GDM1 (cell line): ENCODE measurements at regions not wholly inside any gene's neighbourhood (a gene's known extent, or its start where the extent isn't known, plus 50 kb on each side); places are given as distances from the start of the nearest gene placed in this dataset.
A peak's percentile ranks its signal among the peaks of the same experiment; 100 is the strongest.
"Not testable (repeated sequence)": the region's sequence is repeated elsewhere in the genome, so short reads cannot be mapped to it uniquely, and the experiment has no call there.

ENCODE experiments used
- DNase-seq: peaks from one replicate; lab custom pipeline; 2025; lab: John Stamatoyannopoulos, UW

DNA sequence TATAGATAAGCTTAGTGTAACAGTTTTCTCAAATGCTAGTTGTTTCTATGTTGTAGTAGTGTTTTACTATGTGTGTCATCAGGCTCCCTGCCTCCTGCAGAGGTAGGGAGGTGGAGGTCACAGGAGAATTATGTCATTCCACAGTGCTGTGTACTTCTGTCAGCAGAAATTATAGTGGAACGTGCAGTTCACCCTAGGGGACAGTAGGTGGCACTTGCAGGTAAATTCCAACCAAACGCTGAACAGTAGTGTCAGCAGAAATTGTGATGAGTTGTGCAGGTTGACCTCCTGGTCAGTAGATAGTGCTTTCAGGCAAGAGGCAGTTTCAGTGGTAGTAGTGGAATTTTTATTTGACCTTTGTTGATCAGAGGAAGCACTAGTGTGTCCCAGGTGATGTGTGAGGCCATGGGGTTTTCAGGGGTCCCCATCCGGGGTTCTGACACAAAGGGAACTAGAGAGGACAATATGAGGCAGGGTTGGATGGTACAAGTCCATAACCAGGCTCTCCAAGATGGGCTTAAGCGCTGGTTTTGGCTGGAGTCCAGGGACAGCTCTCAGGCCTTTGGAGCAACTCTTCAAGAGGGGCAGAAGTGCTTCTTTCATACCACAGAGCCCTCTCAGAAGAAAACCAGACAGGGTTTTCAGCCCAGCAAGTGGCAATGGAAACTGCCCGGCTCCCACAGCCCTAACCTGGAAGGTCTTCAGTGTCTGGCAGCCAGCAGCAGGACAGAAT lies 402.9 kb downstream of the CYLC2 start:
- peak; percentile 16 for DNase-seq

DNA sequence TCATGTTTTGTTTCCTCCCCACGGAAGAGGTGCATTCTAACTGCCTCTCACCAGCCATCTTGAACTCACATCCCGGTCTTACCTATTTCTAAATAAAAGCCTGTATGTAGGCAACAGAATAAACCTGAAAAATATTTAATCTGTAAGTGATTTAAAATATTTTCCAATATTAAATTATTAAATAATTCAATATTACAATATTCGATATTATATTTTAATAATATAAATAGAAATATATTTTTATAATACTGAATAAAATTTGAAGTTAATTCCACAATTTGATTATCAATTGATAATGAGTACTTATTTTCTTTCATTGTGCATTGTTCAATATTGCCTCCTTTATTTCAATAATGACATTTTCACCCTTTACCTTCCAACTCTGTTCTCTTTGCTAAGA lies 404.4 kb downstream of the CYLC2 start:
- no peak for DNase-seq

DNA sequence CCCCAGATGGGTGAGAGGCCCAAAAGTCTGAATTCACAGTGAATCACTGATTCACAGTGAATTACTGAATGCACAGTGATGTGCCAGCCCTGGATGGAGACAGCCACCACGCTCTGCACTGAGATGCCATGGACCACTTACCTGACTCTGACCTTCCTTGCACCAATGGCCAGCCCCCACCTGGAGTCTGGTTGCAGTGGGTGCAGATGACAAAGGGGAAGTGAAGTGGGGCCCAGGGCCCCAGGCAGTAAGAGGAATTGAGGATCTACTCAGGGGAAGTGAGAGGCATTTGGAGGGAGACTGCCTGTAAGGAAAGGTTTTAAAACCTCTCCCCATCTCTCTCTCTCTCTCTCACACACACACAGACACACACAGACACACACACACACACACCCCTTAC lies 412.1 kb downstream of the CYLC2 start:
- DNase-seq = no peak

DNA sequence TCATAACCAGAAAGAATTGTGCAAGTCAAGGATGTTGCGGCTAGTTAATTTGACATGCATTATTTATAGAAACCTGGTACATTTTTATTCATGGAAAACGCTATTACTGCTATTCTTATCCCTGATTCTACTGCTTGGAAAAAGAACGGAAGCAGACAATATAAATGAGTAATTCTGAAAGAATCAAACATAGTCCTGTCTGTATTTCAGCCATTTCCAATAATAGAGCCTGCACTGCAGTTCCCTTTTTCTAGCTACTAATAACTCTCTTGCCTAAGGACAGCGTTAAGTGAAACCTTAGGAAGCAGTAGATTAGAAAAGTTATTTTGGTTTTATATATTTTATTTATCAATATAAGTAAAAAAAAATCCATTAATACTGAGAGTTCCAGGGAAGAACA lies 414.9 kb downstream of the CYLC2 start:
- DNase-seq = no peak

DNA sequence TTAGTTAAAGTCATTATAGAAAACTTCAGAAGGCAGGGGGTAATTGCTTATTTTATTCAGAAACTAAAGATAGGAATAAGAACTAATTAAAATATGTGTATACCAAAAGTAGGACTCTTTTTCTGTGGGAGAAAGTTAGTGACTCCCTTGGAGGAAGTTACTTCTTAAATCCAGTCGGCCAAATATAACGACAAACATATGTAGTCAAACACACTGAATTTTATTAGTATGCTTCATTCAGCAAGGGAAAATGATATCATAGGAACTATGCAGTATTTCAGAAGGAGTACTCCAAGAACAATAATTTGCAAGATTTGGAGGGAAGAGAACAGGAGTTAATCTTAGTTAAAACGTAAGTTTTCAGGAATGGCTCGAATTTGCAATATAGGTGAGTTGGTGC lies 432.6 kb downstream of the CYLC2 start:
- DNase-seq = no peak

- no peak for DNase-seq
Measured at GRCh38 chr9:103430469-103430868, 435.3 kb downstream of the CYLC2 start.

DNA sequence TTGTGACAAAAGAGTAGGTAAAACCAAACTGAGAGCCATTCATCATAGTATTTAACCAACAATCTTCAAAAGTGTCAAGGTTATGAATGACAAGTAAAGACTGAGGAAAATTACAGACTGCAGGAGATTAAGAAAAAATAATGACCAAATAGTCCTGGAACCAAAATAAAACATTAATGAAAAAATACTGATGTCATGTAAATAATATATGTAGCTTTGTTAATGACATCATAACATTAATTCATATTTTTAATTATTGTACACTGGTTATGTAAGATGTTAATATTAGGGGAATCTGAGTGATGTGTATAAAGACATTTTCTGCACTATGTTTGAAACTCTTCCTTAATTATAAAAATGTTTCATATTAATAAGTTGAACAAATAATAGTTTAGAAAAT lies 436.7 kb downstream of the CYLC2 start:
- DNase-seq = no peak

DNA sequence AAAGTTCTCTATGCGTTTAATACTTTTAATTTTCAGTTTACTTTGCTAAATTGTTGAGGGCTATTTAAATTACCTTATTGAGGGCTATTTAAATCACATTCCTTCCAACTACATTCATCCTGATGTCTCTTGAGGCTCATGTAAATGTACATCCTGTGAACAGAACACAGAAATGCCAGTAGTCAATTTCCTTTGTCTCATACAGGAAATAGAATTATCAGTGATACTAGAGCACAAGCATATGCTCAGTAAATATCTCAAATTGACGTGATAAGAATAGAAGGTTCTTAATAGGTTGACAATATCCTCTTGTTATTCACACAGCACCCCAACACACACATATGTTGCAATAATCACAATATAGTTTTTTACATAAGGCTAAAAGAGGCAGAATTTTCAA lies 449.0 kb downstream of the CYLC2 start:
- no peak for DNase-seq

DNA sequence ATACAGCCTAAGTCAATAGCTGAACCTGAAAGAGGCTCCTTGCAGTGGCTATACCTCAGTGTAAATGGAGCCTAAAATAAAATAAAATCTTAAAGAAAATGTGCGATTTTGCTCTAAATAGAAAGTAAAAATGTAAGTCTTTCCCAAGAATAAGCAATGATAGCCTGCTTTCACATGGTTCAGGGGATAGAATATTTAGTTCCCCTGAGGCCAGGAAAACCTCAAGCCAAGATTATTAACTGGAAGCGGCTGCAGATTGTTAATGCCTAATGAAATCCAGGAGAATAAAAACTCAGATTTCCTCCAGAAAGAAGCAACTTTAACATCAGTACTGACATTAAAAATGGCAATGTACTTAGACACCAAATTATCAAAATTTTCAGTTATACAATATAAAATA lies 463.7 kb downstream of the CYLC2 start:
- no peak for DNase-seq

GRCh38 chr9:103471241-103471640 lies 476.1 kb downstream of the CYLC2 start:
- DNase-seq = no peak

DNA sequence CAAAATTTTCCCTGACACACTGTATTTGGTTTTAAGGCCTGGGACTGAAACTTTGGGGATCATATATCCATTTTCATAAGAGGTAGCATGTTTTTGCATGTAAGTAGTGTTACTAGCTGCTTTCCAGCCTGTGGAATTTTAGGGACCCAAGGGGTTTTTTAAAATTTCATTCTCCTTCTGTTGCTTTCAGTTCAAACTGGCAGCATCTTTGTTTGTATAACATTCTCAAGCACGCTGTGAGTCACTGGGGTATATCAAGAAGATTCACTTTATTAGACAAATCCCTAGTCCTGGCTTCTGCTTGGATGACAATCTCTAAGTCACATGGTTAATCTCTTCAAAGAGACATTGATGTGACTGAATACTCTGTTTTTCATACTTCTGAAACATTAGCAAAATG lies 479.0 kb downstream of the CYLC2 start:
- no peak for DNase-seq

- no peak for DNase-seq
Measured at GRCh38 chr9:103483471-103484096, 488.5 kb downstream of the CYLC2 start.

DNA sequence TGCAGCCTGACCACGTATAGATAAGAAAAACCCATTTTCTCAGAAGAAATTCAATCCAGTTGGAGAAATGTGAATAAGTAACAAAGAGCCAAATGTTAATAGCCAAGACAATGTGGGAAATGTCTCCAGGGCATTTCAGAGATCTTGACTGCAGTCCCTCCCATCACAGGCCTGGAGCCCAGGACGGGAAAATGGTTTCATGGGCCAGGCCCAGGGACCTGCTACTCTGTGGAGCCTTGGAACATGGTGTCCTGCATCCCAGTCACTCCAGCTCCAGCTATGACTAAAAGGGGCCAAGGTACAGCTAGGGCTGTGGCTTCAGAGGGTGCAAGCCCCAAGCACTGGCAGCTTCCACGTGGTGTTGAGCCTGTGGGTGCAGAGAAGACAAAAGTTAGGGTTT lies 490.0 kb downstream of the CYLC2 start:
- no peak for DNase-seq

- no peak for DNase-seq
Measured at GRCh38 chr9:103514767-103515166, 519.6 kb downstream of the CYLC2 start.

DNA sequence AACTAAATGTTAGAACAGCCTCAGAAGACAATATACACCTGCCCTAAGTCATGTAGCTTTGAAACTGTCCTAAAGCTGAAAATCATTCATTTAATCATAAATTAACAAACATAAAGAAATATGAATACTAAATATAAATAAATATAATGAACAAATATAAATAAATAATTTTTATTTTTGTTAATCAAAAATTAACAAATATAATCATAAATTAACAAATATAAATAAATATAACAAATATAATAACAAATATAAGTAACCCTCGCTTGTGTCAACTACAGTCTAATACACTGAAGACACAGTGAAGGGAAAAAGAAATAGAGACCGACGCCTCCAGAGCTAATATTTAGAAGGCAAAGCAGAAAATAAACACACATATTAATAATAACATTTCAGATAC lies 527.3 kb downstream of the CYLC2 start:
- DNase-seq = no peak

GRCh38 chr9:103530934-103531333 lies 535.8 kb downstream of the CYLC2 start:
- DNase-seq = no peak

DNA sequence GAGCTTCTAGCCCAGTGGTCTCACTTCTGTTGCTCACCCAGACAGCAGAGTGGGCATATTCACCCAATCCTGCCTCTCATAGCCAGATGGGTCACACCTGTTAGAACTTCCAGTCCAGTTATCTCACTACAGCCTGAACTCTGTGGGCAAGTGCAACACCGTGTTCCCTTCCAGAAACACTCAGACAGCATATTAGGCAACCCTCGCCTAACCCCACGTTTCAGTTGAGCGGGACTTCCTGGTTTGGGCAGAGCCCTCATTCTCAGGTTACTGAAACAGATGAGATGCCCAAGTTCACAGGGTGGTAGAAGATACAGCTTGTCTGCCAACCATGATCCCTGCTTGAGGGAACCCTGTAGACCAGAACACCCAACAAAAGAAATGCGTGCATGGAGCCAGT lies 538.2 kb downstream of the CYLC2 start:
- DNase-seq = no peak

GRCh38 chr9:103537426-103537825 lies 542.3 kb downstream of the CYLC2 start:
- DNase-seq = no peak

DNA sequence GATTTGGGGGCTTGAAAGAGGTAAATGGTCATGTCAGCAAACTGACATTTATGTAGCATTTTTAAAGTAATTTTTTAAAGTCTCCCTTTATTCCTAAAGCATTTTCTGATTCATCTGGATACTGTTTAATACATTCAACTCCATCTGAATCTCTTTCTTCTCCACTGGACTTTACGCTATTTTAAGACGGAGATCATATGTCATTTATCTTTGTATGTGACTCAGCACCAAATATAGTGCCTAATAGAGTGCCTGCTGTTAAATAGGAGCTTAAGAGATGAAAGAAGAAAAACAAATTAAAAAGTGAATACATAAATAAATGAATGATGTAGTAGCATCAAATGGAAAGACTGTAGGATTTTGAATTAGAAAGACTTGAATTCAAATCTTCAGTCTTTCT lies 548.8 kb upstream of the SMC2 start:
- DNase-seq = no peak

DNA sequence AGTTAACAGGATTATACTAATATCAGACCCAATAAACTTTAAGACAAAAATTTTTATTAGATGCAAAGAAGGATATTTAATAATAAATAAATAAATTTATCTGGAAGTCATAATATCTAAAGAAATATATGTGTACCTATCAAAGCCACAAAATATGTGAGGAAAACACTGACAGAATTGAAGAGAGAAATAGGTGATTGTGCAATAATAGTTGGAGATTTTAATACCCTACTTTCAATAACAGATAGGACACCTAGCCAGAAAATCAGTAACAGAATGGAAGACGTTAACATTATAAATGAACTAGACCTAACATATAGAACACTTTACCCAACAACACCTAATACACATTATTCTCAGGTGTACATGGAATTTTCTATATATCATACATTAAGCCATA lies 541.4 kb upstream of the SMC2 start:
- no peak for DNase-seq

GRCh38 chr9:103574056-103574455 lies 520.1 kb upstream of the SMC2 start:
- DNase-seq = no peak

GRCh38 chr9:103586721-103587120 lies 507.4 kb upstream of the SMC2 start:
- no peak for DNase-seq

DNA sequence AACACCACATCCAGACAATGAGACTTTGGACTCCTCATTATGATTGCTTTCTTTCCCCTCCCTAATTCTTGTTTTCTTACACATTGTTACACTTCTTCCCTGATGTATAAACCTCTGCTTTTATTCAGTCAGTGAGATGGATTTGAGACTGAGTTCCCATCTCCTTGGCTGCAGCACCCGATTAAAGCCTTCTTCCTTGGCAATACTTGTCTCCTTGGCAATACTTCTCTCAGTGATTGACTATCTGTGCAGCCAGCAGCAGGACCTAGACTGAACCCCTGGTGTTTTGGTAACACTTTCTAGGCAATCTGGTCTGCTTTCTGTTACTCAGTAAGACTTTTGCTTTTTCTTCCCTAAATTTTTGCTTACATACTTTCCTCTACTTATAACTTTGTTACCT lies 492.8 kb upstream of the SMC2 start:
- no peak for DNase-seq

DNA sequence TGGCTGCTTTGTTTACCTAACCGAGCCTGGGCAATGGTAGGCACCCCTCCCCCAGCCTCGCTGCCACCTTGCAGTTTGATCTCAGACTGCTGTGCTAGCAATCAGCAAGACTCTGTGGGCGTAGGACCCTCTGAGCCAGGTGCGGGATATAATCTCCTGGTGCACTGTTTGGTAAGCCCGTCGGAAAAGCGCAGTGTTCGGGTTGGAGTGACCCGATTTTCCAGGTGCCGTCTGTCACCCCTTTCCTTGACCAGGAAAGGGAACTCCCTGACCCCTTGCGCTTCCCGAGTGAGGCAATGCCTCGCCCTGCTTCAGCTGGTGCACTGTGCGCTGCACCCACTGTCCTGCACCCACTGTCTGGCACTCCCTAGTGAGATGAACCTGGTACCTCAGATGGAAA lies 482.2 kb upstream of the SMC2 start:
- not testable (repeated sequence) for DNase-seq
